ENCODE measurements at regions not wholly inside any gene's neighbourhood (a gene's known extent, or its start where the extent isn't known, plus 50 kb on each side); places are given as distances from the start of the nearest gene placed in this dataset.

DNA sequence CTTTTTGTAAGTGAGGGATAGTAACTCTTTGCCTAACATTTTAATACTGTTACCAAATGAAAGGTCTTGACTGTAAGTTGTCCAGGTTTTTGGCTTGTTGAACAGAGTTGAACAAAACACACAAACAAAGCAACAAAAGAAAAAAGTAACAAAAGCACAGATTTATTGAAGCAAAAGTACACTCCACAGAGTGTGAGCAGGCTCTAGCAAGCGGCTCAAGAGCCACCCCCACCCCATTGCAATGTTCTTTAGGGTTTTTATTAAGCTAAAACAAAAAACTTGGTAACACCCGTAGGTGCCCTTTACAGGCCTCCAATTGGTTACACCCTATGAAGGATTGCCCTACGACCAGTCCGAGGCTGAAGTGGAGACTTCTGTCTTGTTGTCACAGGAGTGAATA is 197.4 kb upstream of the MAP3K1 start:
- FAIRE-seq: no peak

DNA sequence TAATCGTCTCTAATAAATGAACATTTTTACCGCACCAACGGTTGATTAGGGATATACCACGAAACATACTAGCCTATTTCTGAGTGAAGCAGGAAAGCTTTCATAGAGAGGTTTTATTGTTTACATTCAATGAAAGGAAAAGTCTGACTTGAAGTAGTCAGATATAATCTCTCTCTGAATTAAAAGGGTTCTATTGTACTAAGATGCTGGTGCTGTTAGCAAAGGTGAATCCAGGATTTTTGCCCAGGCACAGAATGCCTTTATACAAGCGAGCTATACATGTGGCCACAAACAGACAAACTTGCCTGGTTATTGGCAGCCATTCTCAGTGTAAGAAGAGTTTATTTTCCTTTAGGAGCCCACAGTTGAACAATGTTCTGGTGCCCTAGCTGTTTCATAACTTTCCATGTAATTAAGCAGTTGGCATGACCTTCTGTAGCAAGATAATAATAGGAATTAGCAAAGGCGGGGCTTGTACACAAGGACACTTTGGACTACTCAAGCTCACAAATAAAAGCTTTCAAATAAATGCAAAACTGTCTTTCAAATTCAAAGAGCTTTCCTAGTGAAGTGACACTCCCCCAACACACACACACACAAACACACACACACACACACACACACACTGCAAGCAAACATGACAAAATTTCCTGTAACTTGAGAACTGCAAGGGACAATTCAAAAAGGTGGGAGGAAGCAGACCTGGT is 198.7 kb upstream of the MAP3K1 start:
- no peak for FAIRE-seq

DNA sequence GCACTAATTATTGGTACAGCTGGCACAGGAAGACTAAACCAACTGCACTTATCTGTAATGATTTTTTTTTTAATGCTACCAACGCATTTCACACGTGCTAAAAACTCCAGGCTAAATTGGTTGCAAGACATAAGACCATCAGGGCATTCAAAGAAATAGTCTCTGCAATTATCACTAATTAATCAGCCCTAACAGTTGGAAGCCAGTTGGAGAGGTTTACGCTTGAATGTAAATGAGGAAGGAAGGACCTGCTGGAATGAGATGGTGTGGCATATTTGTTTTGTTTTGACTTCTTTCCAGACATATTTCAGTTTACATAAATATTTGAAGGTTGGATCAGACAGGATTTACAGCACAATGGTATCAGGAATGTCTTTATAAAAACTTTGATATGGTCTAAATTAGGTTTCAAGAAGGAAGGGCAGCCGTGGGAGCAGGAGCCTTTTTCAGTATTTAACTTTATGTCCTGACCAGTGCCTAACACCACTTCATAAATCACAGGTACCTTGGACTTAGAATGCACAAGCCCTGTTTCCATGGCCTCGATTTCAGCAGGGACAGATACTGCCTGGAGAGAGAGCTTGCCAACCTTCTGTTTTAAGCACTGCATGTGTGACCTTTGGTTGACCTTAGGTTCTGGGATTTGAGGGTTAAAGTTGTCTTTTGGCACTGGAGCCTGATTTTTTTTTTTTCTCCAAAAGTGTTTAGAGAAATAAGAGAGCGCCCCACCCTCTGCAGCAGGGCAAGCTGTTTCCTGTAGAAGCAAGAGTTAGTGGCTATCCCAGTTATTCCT is 199.8 kb upstream of the MAP3K1 start:
- no peak for FAIRE-seq

DNA sequence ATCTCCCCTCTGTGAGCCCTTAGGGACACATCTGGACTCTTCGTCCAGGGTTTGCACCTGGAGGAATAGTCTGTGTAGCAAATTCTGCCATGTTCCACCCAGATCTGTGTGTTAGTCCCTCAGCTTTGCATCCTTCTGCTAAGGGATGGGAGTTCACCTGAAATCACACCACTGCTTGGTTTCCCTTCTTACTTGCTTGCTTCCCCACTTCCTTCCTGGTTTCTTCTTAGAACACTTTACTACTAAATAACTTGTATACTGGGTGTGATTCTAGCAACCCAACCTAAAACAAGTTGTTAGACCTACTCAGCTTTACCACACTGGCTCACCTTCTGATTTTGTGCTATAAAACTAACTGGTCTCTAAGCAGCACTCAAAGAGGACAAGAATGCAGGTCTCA is 202.6 kb upstream of the MAP3K1 start:
- FAIRE-seq: no peak

DNA sequence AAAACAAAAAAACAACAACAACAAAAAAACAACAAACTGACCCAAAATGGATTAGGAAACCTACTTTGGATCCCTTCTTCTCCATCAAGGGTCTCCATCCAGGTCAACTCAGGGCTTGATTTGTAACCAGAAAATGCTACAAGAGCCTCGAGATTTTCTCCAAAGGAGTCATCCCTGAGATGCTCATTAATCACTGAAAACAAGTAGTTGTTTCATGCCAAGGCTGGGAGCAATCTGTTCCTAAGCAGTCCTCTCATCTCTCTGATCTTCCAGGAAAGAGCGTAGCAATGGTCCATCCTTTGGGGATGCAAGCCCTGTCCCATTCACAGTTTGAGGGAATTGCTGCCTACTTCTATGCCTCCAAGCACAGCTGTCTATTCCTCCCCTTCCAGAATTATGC is 203.0 kb upstream of the MAP3K1 start:
- FAIRE-seq: no peak

DNA sequence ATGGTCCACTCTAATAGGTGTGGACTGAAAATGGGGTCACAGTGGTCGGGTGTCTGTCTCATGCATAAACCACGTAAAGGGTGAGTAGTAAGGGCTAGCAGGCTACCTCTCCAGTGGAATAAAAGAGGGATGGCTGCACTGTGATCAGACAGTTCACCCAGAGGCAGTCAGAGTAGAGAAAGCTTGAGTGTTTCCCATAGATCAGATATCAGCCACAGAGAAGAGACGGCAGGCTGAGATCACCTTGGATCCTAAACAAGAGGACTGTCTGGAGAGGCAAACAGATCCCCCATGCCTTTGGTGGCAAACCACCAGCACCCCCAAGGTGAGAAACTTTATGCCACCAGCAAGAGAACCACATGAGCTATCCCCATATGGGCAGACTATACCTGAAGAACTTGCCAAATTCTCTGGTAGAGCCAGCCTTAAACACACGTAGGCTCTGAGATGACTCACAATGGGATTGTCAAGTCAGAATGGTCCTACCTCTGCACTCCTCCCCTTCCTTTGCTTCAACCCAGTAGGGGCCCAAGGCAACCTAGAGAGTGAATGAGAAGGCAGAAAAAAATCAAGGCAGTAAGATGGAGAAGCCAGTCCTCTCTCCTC is 205.2 kb upstream of the MAP3K1 start:
- no peak for FAIRE-seq

DNA sequence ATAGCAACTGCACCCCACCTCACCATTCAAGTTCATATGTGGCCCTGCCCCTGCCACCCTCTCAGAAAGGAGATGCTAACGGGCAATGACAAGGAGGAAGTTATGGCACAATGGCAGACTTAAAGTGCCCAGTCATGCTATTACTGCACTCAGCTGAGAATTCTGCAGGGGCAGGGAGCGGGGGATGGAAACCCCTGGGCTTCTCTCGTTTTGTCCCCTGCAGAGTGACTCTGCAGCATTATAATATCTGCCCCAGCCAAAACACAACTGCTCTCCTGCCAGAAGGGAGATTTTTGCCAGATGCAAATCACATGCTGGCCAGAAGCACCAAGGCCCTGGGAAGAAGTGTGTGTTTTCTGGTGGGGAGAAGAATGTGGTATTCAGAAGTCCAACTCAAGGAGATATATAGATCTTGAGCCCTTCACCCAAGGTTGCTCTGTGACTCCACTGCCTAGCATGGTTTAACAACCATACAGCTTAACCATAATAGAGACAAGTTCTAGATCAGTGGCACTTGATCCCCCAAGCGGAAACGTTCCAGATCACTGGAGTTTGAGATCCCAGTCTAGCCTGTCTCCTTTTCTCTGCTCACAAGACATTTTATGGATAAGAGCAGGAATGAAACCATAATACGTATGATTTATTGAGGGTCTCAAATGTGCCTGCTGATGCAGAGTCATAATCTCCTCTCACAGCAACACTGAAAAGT is 207.0 kb upstream of the MAP3K1 start:
- FAIRE-seq: no peak

DNA sequence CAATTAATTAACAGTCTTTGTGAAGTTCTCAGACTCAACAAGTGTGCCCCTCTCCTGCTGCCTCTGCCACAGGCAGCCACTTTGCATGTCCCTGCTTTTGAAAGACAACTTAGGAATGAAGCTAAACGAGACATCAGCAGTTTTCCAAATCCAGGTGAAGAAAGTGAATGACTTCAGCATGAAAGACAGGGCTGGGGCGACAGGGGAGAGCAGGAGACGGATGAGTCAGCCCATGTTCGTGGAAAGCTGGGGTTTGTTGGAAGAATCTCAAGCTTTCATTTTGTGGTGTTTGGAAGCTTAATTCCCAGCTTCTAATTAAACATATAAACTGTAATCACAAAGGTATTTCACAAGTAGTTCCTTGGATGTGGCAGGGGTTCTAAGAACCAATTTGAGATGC is 207.8 kb upstream of the MAP3K1 start:
- no peak for FAIRE-seq

DNA sequence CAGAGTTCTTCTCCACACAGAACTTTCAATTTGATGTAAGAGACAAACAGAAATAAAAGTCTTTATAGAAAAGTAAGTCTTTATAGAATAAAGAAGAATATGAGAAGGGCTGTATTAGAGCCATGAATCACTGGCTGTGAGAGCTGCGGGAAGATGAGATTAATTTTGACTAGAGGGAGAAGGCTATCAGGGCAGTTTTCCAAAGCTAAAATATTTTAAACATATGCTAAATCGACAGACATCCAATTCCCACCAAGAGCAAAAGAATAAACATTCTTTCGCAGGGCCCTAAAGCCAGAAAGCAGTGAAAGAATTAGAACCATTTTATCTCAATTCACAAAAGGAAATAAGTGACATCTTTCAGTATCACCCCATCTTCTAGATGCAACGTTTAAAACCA is 208.3 kb upstream of the MAP3K1 start:
- FAIRE-seq: no peak

DNA sequence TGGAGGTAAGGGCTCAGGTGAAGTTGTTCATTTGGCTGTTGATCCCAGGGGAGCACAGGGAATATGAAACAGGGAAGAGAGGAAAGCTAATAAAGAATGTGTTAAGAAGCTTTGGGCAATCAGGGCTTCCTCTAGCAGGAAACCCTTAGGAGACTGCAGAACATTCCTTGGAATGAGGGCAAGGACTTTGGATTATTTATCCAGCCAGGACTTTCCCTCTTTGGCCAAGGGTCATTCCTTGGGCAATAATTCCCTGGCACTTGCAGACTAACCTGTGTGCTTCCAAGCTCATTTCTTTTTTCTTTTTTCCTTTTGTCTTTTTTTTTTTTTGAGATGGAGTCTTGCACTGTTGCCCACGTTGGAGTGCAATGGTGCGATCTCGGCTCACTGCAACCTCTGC is 209.2 kb upstream of the MAP3K1 start:
- FAIRE-seq: no peak

DNA sequence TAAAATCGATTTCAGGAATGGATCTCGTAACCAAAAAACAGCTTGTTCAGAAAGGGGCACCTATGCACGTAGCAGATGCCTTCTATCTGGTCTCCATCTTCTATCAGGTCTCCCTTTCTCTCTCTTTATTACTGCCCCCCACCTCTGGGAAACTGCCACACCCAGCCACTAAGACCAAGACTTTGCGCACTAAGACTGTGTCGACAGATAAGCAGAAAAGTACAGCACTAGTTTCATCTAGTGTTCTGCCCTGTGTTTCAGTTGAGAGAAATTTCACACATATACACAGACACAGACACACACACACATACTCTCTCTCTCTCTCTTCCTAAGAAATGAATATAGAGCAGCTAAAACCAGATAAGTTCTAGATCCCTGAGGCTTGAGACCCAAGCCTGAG is 210.1 kb upstream of the MAP3K1 start:
- FAIRE-seq: no peak

DNA sequence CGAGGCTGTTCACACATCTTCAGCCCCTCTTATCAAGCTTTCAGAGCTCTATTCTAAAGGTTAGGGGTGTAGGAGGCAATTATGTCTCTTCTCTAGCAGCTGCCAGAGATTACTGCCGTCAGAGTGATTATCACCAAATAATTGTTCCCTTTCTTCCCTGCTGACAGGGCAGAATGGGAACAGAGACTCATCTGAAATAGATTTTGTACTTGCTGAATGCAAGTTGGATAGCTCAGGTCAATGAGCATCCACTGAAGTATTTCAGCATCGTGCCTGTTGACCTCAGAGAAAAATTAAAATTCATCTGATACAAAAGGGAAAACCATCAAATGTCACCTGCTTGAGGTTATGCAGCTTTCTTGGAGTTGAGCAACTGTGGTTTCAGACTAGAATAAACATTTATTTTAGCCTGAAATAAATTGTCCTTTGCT is 213.7 kb upstream of the MAP3K1 start:
- FAIRE-seq: no peak

DNA sequence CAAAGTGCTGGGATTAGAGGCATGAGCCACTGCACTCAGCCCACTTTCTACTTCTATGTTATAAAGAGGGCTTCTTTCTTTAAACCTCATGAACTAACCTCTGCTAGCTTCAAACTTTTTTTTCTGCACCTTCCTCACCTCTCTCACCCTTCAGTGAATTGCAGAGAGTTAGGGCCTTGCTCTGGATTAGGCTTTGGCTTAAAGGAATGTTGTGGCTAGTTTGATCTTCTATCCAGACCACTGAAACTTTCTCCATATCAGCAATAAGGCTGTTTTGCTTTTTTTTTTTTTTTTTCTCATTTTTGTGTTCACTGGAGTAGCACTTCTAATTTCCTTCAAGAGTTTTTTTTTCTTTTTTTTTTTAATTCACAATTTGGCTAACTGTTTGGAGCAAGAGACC is 216.4 kb upstream of the MAP3K1 start:
- no peak for FAIRE-seq

DNA sequence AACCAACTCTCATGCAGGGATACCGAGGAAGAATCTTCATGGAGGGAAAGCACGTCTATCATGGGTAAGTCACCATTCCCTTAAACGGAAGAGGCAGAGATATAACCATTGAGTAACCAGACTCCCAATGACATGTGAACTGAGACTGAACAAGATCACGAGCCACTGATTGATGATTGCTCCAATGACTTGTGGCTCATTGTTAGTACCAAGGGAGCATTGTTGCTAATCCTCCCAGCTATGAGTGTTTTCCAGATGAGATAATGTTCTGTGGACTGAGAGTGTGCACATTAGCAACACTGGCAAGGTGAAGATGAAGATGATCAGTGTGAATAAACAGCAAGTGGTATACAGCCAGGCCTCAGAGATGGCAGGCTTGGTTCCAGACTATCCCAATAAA is 219.2 kb upstream of the MAP3K1 start:
- FAIRE-seq: no peak

DNA sequence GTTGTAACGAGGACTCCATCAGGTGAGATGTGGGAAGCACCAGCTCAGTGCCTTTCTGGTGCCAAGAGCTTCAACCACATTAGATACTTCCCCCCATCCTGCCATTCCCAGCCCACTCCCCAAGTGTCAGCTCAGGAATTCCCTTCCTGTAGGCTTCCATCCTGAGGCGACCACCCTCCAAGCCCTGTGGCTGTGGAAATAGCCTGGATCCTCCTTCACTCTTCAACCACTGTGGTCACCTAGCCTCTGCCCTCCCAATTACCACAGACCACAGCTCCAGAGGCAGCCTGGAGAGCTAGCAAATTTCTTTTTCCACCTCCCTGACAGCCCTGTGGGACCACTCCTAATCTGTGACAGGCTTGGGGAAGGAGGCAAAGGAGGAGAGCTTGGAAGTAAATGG is 219.8 kb upstream of the MAP3K1 start:
- no peak for FAIRE-seq

DNA sequence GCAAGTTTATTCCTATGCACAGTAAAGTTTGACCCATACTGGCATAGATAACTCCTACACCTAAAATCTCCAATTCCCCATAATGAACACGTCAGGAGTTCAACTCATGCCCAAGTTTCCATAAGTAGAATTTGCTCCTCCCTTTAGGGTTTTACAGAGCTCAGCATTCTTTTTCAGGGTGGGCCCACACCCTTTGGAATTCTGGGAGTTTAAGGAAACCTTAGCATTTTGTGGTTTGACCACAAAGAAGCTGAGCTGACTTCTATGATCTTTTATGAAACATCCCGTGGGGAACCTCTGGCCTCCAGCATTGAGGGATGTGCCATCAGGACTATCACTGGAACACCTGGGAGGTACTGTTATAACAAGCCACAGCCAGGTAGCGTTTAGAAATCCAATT is 220.6 kb upstream of the MAP3K1 start:
- FAIRE-seq: no peak

DNA sequence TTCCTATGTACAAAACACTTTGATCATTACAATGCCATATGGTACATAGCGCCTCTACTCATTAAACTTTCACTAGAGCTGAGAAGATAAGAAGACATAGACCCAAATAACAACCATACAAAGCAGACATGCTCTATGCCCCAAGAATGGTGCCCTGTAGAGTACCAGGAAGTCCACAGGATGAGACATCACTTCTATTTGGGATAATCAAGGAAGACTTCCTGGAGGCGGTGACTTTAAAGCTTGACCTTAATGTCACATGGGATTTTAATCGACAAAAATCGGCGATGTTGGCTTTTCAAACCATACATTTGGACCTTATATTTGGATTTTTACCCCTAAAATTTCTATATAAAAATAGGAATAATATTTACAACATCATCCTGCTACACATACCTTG is 224.3 kb upstream of the MAP3K1 start:
- FAIRE-seq: no peak

DNA sequence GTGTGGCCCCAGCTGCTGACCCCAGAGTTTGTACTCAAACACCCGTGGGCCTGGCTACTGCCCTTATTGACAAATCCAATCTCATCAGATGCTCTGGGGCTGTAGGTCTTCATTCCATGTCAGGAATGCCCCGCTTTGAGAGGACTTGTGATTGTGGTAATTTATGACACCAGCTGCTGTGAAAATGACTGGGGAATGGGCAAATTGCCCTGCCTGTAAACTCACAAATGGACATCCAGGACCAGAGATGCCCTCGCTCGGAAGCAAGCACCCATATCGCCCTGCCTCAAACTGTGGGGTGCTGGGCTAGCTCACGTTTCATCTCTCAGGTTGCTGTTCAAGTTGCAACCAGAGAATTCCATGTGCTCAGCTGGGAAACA is 225.9 kb upstream of the MAP3K1 start:
- no peak for FAIRE-seq

DNA sequence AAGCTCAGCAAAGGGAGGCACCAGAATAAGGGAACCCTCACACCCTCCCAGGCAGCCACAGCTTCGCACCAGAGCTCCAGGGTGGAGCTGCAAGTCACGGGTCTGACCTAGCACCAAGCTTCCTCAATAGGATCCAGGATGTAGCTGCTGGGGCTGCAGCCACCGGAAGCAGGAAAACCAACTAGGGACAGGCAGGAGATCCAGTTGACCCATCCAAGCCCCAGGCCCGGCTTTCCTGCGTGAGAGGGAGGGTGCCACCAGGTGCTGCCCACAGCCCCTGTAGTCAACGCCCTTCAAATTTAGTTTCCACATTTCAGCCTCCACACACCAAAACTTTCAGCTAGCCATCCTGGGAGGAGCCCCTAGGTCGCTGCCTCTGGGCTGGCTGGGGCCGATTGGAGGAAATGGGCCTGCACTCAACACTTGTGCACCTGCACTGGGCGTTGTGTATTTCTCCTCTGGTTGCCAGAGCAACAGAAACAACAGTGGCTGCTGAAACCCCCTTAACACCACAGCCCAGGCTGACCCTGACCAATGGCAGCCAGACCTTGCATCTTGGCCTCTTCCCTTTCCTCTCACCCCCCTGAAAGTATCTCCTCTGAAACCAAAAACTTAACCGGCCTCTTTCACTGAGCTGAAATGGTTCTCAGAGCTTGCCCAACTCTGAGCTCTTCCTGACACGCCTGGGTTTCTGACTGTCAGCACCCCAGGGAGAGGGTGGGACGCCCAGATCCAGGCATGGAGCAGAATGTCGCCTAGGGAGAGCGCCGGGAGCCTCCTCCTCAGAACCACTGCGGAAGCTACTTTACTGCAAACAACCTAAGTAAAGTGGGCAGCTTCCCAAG is 226.5 kb upstream of the MAP3K1 start:
- no peak for FAIRE-seq

DNA sequence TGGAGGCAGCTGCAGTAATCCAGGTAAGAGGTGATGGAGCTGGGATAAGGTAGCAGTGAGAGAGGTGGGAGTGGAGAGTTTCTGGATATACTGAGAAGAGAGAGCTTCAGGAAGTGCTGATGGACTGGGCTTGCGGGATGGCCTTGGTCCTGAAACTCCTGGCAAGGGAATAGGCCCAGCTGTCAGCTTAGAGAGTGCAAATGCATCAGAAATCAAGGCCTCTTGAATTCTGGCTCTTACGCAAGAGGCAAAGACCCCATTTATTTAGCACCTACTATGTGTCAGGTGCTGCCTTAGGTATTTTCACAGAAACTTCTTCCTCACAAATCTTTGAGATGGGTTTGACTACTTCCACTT is 227.2 kb upstream of the MAP3K1 start:
- no peak for FAIRE-seq

DNA sequence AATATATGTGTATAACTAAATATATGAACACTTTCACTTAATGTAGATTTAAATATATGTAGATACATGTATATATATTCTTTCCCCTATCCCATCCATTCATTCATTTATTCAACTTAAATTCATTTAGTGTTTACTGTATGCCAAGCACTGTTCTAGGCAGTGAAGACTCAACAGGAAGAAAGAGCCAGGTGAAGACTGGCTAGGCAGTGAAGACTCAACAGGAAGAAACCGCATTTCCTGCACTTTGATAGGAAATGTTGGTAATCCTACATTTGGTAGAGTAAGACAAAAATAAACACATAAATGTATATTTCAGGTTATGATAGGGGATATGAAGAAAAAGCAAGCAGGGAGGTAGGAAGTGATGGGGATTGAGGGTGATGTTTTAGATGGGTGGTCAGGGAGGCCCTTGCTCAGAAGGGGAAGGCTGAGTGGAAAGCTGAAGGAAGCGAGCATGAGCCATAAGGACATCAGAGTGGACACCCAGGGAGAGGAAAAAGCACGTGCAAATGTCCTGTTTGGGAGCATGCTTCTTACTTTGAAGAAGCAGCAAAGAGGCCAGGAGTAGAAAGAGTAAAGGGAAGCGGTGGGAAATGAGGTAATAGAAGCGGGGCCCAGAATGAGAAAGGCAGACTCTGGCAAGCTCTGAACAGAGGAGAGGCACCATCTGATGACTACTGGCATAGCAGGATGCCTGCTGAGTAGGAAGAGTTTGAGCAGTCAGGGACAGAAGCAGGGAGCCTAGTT is 227.8 kb upstream of the MAP3K1 start:
- no peak for FAIRE-seq

All from G401.6 (cell line).